Skeletal muscle satellite cell (primary cell): ENCODE measurements at regions not wholly inside any gene's neighbourhood (a gene's known extent, or its start where the extent isn't known, plus 50 kb on each side); places are given as distances from the start of the nearest gene placed in this dataset.

Experiments used
- H3K27me3 ChIP-seq: 2 replicates; pipeline ENCODE4 v1.7.0; 2013; ENCODE audit warnings: low read length; ENCODE audit not compliant: control insufficient read depth, insufficient read depth
- H3K36me3 ChIP-seq: 2 replicates; pipeline ENCODE4 v1.7.0; 2013; ENCODE audit warnings: mild to moderate bottlenecking, control low read depth, low read length; ENCODE audit not compliant: insufficient read depth
- H3K4me1 ChIP-seq: 2 replicates; pipeline ENCODE4 v1.7.0; 2013; ENCODE audit warnings: low read length; ENCODE audit not compliant: control insufficient read depth, insufficient read depth
- H3K4me2 ChIP-seq: 2 replicates; pipeline ENCODE4 v1.7.0; 2013; ENCODE audit warnings: mild to moderate bottlenecking, low read length
- H3K4me3 ChIP-seq: 2 replicates; pipeline ENCODE4 v1.7.0; 2013; ENCODE audit warnings: low read length
- H3K9ac ChIP-seq: 2 replicates; pipeline ENCODE4 v1.7.0; 2013; ENCODE audit warnings: mild to moderate bottlenecking, low read depth, low read length, moderate library complexity
- H3K9me3 ChIP-seq: replicated peaks from 2 replicates; pipeline ENCODE4 v1.7.0; 2013; ENCODE audit warnings: mild to moderate bottlenecking, control low read depth, low read length

- Histone ChIP-seq H3K9ac (no peak overlapping the region), H3K36me3 (no peaks in the 10 kb centered on the region), H3K4me1 (no peaks in the 10 kb centered on the region), H3K4me3 (no peak overlapping the region), H3K27me3 (no peaks in the 10 kb centered on the region), H3K9me3 (no peaks in the 10 kb centered on the region), H3K4me2 (no peak overlapping the region)
These were observed 448.2 kb downstream of the LIG4 start for GRCh38 chr13:107767119-107767518.

GRCh38 chr13:107765724-107766401 lies 449.5 kb downstream of the LIG4 start:
- H3K36me3 ChIP-seq = no peaks in the 10 kb centered on the region
- H3K4me1 ChIP-seq = no peaks in the 10 kb centered on the region
- H3K4me2 ChIP-seq = no peak overlapping the region
- H3K9ac ChIP-seq = no peak overlapping the region
- peaks cover under 1% of the 10 kb centered on the region for H3K9me3 ChIP-seq
- no peaks in the 10 kb centered on the region for H3K27me3 ChIP-seq
- no peak overlapping the region for H3K4me3 ChIP-seq

- H3K9ac ChIP-seq = no peak overlapping the region
- no peaks in the 10 kb centered on the region for H3K36me3 ChIP-seq
- no peak overlapping the region for H3K4me2 ChIP-seq
- no peaks in the 10 kb centered on the region for H3K27me3 ChIP-seq
- no peak overlapping the region for H3K4me3 ChIP-seq
- peaks cover 4% of the 10 kb centered on the region for H3K9me3 ChIP-seq
- no peaks in the 10 kb centered on the region for H3K4me1 ChIP-seq
These were observed 451.3 kb downstream of the LIG4 start for GRCh38 chr13:107764046-107764445.

GRCh38 chr13:107753748-107754147 lies 461.6 kb downstream of the LIG4 start:
- no peaks in the 10 kb centered on the region for H3K4me1 ChIP-seq
- H3K9ac ChIP-seq = no peak overlapping the region
- H3K27me3 ChIP-seq = no peaks in the 10 kb centered on the region
- H3K4me2 ChIP-seq = no peak overlapping the region
- H3K4me3 ChIP-seq = no peak overlapping the region
- H3K9me3 ChIP-seq = peaks cover 5% of the 10 kb centered on the region
- no peaks in the 10 kb centered on the region for H3K36me3 ChIP-seq

- no peak overlapping the region for H3K4me3 ChIP-seq
- peaks cover 5% of the 10 kb centered on the region for H3K9me3 ChIP-seq
- no peaks in the 10 kb centered on the region for H3K36me3 ChIP-seq
- no peaks in the 10 kb centered on the region for H3K27me3 ChIP-seq
- no peaks in the 10 kb centered on the region for H3K4me1 ChIP-seq
- H3K4me2 ChIP-seq = no peak overlapping the region
- H3K9ac ChIP-seq = no peak overlapping the region
These were observed 462.0 kb downstream of the LIG4 start for GRCh38 chr13:107753291-107753690.

- Histone ChIP-seq H3K4me1 (no peaks in the 10 kb centered on the region), H3K9me3 (peaks cover 9% of the 10 kb centered on the region), H3K36me3 (no peaks in the 10 kb centered on the region)
These were observed 471.4 kb downstream of the LIG4 start for GRCh38 chr13:107743983-107744382.

GRCh38 chr13:107743526-107743925 lies 471.8 kb downstream of the LIG4 start:
- Histone ChIP-seq H3K4me3 (no peak overlapping the region), H3K27me3 (no peaks in the 10 kb centered on the region), H3K9me3 (peaks cover 9% of the 10 kb centered on the region), H3K4me2 (no peak overlapping the region), H3K4me1 (no peaks in the 10 kb centered on the region), H3K9ac (no peak overlapping the region), H3K36me3 (no peaks in the 10 kb centered on the region)

More at GRCh38 chr13:107743983-107744382, 471.4 kb downstream of the LIG4 start:
- no peak overlapping the region for H3K9ac ChIP-seq
- H3K4me3 ChIP-seq = no peak overlapping the region
- H3K27me3 ChIP-seq = no peaks in the 10 kb centered on the region
- H3K4me2 ChIP-seq = no peak overlapping the region

GRCh38 chr13:107743100-107743499 lies 472.2 kb downstream of the LIG4 start:
- Histone ChIP-seq H3K9ac (no peak overlapping the region), H3K27me3 (no peaks in the 10 kb centered on the region), H3K9me3 (peaks cover 9% of the 10 kb centered on the region), H3K4me1 (no peaks in the 10 kb centered on the region), H3K36me3 (no peaks in the 10 kb centered on the region), H3K4me2 (no peak overlapping the region), H3K4me3 (no peak overlapping the region)

- Histone ChIP-seq H3K4me3 (no peak overlapping the region), H3K9me3 (peaks cover 9% of the 10 kb centered on the region), H3K27me3 (no peaks in the 10 kb centered on the region), H3K4me1 (no peaks in the 10 kb centered on the region), H3K4me2 (no peak overlapping the region), H3K9ac (no peak overlapping the region), H3K36me3 (no peaks in the 10 kb centered on the region)
These were observed 472.8 kb downstream of the LIG4 start for GRCh38 chr13:107742544-107742943.

GRCh38 chr13:107738004-107738403 lies 477.3 kb downstream of the LIG4 start:
- H3K9me3 ChIP-seq = peaks cover 6% of the 10 kb centered on the region
- no peak overlapping the region for H3K4me3 ChIP-seq
- no peaks in the 10 kb centered on the region for H3K4me1 ChIP-seq
- no peak overlapping the region for H3K4me2 ChIP-seq
- no peak overlapping the region for H3K9ac ChIP-seq
- H3K27me3 ChIP-seq = no peaks in the 10 kb centered on the region
- H3K36me3 ChIP-seq = no peaks in the 10 kb centered on the region

GRCh38 chr13:107736731-107737130 lies 478.6 kb downstream of the LIG4 start:
- peaks cover 6% of the 10 kb centered on the region for H3K9me3 ChIP-seq
- H3K9ac ChIP-seq = no peak overlapping the region
- H3K4me3 ChIP-seq = no peak overlapping the region
- H3K36me3 ChIP-seq = no peaks in the 10 kb centered on the region
- no peaks in the 10 kb centered on the region for H3K27me3 ChIP-seq
- no peak overlapping the region for H3K4me2 ChIP-seq
- no peaks in the 10 kb centered on the region for H3K4me1 ChIP-seq

GRCh38 chr13:107736170-107736569 lies 479.2 kb downstream of the LIG4 start:
- Histone ChIP-seq H3K36me3 (no peaks in the 10 kb centered on the region), H3K4me1 (no peaks in the 10 kb centered on the region), H3K9me3 (peaks cover 3% of the 10 kb centered on the region), H3K4me3 (no peak overlapping the region), H3K27me3 (no peaks in the 10 kb centered on the region), H3K9ac (no peak overlapping the region), H3K4me2 (no peak overlapping the region)
